GM21528 (cell line): ENCODE measurements at regions not wholly inside any gene's neighbourhood (a gene's known extent, or its start where the extent isn't known, plus 50 kb on each side); places are given as distances from the start of the nearest gene placed in this dataset.

ENCODE experiments used
- ATAC-seq: cut with Tn5 transposase; IDR thresholded peaks from one replicate; pipeline ENCODE4 v1.9.1; 2021; ENCODE audit warnings: mild to moderate bottlenecking, moderate library complexity; ENCODE audit not compliant: unreplicated experiment, low FRiP score

GRCh38 chr4:178240891-178241290 lies 798.7 kb upstream of the AGA start:
- ATAC-seq, result no peak

DNA sequence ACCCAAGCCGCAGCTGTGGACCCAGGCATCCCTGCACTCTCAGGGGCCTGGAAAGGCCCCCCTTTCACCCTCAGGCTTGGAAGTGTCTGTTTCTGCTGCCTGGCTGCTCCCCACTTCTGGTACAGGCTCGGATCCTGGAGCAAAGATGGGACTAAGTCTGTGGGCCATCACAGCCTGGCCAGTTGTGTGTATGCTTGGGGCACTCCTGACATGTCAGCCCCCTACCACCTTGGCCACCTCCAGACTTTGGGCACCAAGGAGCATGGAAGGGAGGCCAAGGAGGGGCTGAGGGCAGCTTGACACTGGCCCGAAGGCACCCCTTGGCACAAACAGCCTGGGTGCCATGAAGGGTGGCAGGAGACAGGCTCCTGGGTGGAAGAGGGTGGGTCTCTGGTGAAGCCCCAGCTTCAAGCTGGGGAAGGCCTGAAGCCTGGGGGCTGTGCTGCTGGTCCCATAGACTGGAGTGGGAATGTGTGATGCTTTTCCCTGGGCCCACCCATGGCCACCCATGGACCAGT lies 799.4 kb upstream of the AGA start:
- no peak for ATAC-seq

GRCh38 chr4:178242655-178243054 lies 800.4 kb upstream of the AGA start:
- ATAC-seq, result no peak

DNA sequence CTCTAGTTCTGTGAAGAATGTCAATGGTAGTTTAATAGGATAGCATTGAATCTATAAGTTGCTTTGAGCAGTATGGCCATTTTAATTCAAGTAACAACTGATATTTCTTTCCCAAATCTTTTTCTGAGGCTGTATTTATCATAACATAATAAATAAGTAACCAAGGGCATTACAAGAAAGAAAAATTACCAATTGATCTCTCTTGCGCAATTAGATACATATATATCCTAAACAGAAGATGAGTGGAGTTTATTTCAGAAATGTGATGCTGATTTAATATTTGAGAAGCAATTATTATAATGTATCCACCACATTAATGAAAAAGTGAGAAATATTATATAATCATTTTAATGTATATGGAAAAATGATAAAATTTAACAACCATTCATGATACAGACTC lies 802.5 kb upstream of the AGA start:
- no peak for ATAC-seq

DNA sequence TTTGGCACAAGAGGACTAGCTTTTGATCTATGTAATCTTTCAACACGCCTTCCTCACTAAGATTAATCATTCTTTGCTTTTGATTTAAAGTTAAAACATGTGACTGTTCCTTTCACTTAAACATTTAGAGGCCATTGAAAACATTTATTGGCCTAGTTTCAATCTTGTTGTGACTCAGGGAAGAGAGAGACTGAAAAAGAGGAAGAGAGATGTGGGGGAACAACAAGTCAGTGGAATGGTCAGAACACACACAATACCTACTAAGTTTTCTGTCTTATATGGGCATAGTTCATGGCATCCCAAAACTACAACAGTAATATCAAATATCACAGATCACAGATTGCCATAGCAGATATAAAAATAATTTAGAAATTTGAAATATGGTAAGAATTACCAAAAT lies 812.9 kb upstream of the AGA start:
- no peak for ATAC-seq

DNA sequence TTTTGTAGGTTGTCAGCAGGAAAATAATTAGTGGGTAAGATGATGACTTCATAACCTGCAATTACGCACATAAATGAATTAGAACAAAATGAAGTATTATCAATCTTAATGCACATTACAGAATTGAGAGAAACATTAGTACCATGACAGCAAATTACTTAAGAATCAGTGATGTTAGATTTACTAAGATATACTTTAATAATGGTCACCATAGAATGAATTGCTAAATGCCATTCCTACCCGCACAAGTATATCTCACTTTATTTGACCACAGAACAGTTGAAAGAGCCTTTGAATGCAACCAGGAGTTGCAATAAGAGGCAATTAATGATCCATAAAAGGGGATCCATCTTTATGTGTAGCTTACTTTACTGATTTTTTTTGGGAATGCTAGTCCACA lies 816.4 kb upstream of the AGA start:
- ATAC-seq, result no peak

GRCh38 chr4:178259566-178259965 lies 817.3 kb upstream of the AGA start:
- no peak for ATAC-seq

DNA sequence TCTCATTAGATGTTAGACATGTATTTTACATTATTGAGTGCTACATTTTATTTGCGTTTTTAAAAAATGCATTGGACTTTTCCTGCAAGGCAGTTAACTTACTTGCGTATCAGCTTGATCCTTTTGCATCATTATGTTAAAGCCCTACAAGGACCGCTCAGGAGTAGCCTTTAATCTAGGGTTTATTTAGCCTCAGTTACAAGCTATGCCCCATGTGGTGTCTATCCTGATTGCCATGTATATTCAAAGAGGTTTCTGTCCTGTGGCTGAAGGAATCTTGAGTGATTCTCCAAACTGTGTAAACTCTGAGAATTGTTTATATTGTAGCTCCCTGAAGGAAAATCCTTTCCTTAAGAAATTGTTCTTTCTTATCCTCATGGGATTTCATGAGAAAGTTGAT lies 821.8 kb upstream of the AGA start:
- ATAC-seq, result no peak

DNA sequence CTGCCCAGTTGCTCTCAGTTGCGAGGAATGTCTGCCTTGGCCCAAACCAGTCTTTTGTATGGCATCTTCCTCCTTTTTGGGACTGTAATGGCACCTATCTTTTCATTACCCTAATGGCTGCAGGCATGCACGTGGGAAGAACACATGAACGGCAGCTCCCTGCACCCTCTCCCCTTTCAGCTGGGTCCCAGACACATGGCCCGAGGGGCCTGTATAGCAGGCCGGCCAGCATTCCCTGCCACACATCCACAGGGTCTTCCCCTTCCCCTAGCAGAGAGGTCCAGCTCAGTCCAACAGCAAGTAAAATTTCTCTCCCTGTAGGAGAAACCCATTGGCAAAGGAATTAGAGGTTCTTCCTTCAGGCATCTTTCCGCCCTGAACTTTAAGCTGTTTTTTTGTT lies 829.1 kb upstream of the AGA start:
- no peak for ATAC-seq

DNA sequence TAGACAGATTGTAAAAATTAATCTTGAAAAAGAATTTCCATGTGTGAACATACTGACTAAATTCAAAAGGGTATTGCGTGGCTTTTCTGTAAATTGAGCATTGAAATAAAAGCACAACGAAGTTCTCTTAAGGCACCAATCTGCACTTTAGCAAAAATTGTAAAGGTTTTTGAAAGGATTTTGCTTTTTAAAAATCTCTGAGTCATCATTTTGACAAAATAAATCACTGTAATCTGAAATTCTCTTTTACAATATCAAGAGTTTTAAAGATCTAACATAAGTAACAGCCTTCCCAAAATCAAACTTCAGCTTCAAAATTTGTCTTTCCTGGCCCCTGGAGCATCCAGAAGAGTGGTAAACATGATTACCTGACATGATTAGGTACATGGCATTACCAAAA lies 830.9 kb upstream of the AGA start:
- ATAC-seq, result no peak

DNA sequence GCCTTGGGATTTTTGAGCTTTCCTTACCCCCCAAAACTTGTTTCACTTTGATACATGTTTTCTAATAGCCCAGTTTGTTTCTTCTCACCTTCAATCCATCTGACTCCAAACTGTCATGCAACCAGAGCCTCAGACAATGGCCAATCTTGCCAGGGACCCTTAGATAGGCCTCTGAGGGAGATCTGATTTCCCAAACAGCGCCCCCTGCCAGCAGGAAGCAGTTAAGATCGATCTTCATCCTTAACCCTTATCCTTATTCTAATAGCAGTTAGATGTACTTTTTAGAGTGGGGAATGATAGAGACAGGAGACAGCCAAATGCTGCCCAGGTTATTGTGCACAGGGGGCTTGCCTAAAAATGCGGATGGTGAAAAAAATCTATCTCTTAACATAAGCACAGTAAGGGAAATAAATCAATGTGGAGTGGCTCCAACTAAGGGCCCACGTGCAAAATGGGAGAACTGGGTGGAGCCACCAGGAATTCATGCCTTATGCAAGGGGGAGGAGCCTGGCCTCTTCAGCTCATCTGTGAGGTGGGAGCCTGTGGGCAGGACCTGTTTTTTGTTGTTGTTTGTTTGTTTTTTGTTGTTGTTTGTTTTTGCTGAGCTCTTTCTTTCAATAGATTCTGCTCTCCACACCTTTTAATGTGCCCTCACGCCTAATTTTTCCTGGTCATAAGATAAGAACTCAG lies 833.6 kb upstream of the AGA start:
- ATAC-seq, result no peak

DNA sequence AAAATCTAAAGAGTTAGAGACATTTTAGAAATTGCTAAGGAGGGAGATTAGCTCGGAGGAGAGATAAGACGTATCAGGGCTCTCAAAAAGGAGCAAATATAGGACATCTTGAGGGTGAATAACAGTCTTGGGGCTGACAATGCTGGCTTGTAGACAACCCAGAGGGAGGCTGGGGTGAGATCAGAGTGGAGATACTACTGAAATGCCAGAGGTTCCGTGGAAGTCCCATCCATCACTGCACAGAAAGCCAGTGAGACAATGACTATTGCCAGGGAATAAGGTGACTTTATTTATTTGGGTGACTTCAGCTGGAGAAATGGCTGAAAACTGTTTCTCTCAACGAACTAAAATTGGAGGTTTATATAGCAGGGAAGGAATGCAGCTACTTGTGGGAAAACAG lies 838.1 kb upstream of the AGA start:
- no peak for ATAC-seq

- ATAC-seq, result no peak
These were observed 846.2 kb upstream of the AGA start for GRCh38 chr4:178288462-178288861.

DNA sequence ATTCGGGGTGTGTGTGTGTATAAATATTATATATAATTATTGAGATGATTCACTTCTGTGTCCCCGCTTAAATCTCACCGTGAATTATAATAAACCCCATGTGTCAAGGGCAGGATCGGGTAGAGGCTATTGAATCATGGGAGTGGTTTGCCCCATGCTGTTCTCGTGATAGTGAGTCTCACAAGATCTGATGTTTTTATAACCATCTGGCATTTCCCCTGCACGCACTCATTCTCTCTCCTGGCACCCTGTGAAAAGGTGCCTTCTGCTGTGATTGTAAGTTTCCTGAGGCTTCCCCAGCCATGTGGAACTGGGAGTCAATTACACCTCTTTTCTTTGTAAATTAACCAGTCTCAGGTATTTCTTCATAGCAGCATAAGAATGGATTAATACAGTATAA lies 851.4 kb upstream of the AGA start:
- no peak for ATAC-seq

GRCh38 chr4:178296669-178297068 lies 854.4 kb upstream of the AGA start:
- ATAC-seq, result no peak

GRCh38 chr4:178306565-178306964 lies 864.3 kb upstream of the AGA start:
- ATAC-seq, result no peak

- ATAC-seq, result no peak
These were observed 867.7 kb upstream of the AGA start for GRCh38 chr4:178309890-178310289.

- ATAC-seq, result no peak
These were observed 869.8 kb upstream of the AGA start for GRCh38 chr4:178311997-178312396.

DNA sequence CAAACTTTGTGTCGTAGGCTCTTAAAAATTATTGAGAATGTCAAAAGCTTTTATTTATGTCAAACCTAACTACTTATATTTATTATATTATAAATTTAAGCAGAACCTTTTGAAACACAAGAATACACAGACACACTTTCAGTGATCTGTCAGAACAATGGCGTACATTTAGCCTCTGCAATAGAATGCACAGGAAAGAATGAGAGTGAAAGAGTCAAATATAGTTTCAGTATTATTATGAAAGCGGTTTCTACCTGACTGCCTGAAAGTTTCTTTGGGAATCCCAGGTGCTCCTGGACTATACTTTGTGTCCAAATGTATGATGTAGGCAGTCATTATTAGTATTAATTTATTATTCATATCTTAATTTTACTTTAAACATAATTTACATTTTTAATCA lies 872.0 kb upstream of the AGA start:
- ATAC-seq, result no peak

- no peak for ATAC-seq
These were observed 874.0 kb upstream of the AGA start for GRCh38 chr4:178316211-178316610.

DNA sequence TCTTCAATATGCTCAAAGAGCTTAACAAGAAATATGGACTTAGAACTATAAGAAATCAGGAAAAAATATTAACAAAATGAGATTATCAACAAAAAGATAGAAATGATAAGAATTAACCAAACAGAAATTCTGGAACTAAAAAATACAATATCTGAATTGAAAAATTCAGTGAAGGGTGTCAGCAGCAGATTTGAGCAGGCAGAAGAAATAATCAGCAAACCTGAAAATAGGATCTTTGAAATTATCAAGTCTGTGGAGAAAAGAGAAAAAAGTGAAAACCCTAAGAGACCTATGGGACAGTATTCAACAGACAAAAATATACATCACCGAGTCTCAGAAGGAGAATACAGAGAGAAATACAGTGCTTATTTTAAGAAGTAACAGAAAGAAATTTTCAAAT lies 877.8 kb upstream of the AGA start:
- no peak for ATAC-seq

DNA sequence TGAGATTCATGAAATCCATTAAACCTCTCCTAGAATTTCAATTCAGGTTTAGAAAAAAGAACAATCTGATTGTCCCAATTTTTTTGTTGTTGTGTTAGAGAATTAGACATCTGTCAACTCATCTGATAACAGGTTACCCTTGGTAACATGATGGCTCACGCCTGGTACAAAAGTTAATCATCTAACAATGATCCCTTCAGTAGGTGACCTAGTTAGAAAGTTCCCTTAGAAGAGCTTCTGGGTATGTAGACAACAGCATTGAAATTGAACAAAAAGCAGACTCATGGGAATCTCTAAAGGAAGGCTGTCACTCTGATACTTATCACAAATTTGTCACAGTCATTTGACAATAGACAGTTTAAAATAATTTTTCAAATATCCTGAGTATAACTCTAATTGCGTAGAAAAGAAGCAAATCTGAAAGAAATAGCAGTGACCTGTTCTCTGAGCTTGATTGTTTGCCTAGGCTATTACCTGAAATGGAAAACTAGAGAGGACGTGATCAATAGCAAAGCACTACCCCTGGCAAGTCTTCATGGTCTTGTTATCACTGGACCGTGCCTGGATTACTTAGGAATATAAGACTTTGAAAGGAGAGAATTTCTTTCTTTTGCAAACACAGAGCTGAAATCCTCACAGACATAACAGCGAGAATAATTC lies 880.4 kb upstream of the AGA start:
- ATAC-seq, result no peak
